Osteocyte (in vitro differentiated cells): ENCODE measurements at regions not wholly inside any gene's neighbourhood (a gene's known extent, or its start where the extent isn't known, plus 50 kb on each side); places are given as distances from the start of the nearest gene placed in this dataset.
A peak's percentile ranks its signal among the peaks of the same experiment; 100 is the strongest.

Experiments used
- DNase-seq: peaks from one replicate; pipeline ENCODE4 v3.0.0; 2021; ENCODE audit warnings: mixed read lengths; ENCODE audit not compliant: unreplicated experiment; ENCODE audit errors: extremely low spot score
- H3K27ac Mint-ChIP-seq: one replicate; pipeline ENCODE4 v1.8.0; 2021; ENCODE audit warnings: mild to moderate bottlenecking, mixed read lengths; ENCODE audit not compliant: unreplicated experiment
- H3K27me3 Mint-ChIP-seq: one replicate; pipeline ENCODE4 v1.8.0; 2021; ENCODE audit warnings: mixed read lengths; ENCODE audit not compliant: unreplicated experiment
- H3K36me3 Mint-ChIP-seq: one replicate; pipeline ENCODE4 v1.8.0; 2021; ENCODE audit warnings: mixed read lengths; ENCODE audit not compliant: unreplicated experiment
- H3K4me1 Mint-ChIP-seq: one replicate; pipeline ENCODE4 v1.8.0; 2021; ENCODE audit warnings: mixed read lengths; ENCODE audit not compliant: unreplicated experiment
- H3K4me3 Mint-ChIP-seq: one replicate; pipeline ENCODE4 v1.8.0; 2021; ENCODE audit warnings: mild to moderate bottlenecking, moderate library complexity, mixed read lengths; ENCODE audit not compliant: unreplicated experiment
- H3K9me3 Mint-ChIP-seq: one replicate; pipeline ENCODE4 v1.8.0; 2021; ENCODE audit warnings: mixed read lengths; ENCODE audit not compliant: unreplicated experiment
- TF ChIP-seq, protein P1 (sequence below): fragments of 200-600 bp; sonication (generic); IDR thresholded peaks from 2 replicates; pipeline ENCODE4 v1.5.0; 2021; ENCODE audit warnings: antibody characterized with exemption, mild to moderate bottlenecking, moderate library complexity

DNA sequence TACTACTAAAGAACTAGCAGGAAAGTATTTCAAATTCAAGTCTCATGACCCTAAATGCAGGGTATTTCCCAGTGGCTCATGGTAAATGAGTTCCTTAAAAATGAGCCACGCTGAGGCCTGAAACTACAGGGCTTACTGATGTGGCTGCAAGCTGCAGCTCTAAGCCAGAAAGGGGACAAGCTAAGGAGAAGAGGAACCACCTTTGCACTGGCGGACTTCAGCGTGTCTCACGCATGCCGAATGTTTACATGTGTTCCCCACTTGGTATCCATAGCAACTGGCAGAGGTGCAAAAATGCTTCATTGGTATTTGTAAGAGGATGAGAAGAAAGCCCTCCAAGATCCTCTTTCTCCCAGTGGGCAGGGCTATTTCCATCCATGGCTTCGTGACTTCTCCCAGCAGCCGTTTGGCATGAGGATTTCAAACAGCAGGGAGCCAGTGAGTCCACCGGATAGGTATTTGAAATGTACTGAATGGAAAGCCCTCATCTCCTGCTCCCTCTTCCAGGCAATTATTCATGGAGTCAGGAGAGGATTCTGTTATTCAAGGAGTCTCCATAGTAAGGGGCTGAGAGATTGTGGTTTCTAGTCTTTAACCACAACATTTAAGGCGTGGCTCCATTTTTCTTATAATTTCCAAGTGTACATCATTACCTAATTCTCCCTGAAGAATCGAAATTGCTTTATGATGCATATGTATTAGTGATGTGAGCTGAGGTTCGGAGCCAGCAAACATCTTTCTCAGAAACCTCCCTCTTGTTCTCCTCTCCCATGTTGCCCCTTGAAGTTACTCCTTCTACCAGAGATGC lies 55.3 kb upstream of the CD44 start:
- no peak overlapping the region for H3K4me3 Mint-ChIP-seq
- peak overlapping the region; percentile 99 for H3K27ac Mint-ChIP-seq
- H3K9me3 Mint-ChIP-seq, result no peaks in the 10 kb centered on the region
- TF ChIP-seq, protein P1, sequence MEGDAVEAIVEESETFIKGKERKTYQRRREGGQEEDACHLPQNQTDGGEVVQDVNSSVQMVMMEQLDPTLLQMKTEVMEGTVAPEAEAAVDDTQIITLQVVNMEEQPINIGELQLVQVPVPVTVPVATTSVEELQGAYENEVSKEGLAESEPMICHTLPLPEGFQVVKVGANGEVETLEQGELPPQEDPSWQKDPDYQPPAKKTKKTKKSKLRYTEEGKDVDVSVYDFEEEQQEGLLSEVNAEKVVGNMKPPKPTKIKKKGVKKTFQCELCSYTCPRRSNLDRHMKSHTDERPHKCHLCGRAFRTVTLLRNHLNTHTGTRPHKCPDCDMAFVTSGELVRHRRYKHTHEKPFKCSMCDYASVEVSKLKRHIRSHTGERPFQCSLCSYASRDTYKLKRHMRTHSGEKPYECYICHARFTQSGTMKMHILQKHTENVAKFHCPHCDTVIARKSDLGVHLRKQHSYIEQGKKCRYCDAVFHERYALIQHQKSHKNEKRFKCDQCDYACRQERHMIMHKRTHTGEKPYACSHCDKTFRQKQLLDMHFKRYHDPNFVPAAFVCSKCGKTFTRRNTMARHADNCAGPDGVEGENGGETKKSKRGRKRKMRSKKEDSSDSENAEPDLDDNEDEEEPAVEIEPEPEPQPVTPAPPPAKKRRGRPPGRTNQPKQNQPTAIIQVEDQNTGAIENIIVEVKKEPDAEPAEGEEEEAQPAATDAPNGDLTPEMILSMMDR, result no peak
- H3K27me3 Mint-ChIP-seq, result no peaks in the 10 kb centered on the region
- H3K4me1 Mint-ChIP-seq, result peaks cover 52% of the 10 kb centered on the region
- peak; percentile 95 for DNase-seq
- no peaks in the 10 kb centered on the region for H3K36me3 Mint-ChIP-seq

DNA sequence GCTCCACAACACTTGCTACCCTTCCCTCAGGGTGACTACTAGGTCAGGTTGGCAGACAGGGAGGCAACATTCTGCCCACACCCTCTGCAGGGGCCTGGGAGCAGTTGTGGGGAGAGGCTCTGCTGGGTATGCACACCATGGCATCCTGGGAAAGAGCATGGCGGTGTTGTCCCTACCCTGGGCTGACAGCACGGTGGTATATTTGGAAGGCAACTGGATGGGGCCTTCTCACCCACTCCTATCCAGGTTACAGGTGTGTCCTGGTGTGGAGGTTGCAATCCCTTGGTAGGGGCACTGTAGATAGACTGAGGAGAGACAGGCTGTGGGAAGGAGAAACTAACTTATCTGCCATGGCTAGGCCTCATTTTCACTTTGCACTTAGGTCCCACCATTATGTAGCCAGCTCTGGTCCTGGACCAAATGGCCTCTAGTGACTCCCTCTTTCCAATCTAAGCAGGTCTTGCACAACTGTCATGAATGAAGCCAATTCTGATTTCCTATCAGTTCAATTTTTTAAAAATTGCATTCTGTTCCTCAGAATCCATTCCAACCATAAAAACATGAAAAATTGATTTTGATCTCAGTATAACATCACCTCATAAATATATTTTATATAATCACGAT lies 54.0 kb upstream of the CD44 start:
- H3K4me3 Mint-ChIP-seq, result no peak overlapping the region
- no peak for DNase-seq
- no peaks in the 10 kb centered on the region for H3K36me3 Mint-ChIP-seq
- TF ChIP-seq, protein P1, result no peak
- no peaks in the 10 kb centered on the region for H3K27me3 Mint-ChIP-seq
- H3K9me3 Mint-ChIP-seq, result no peaks in the 10 kb centered on the region
- H3K4me1 Mint-ChIP-seq, result peaks cover 54% of the 10 kb centered on the region
- peak overlapping the region; percentile 99 for H3K27ac Mint-ChIP-seq

DNA sequence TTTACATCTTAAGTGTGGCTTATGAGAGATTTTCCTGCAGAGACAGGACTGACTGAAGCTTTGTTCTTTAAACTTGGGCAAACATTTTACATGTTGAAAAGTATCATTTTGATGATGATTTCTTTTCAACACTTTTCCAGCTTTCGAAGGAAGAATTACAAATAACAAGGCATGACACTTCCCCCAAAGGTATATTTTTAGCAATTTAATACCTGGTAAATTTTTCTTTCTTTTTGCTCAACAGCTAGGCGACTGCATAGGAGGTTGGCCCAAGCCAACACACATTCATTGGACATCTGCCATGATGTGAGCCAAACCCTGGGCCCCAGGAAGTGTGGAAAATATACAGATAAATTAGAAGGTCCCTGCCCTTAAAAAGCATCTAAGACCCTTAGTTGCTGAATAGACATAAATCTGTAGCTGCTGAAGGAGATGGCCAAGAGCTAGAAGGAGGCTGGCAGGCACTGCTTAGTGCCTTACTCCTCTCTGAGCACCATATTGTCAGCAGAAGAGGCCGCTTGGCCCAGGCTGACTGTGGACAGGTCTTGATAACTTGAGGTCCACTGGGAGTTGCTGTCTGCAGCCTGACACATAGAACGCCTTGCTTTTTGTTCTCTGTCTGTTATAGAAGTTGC lies 53.3 kb upstream of the CD44 start:
- no peak overlapping the region for H3K4me3 Mint-ChIP-seq
- peaks cover 54% of the 10 kb centered on the region for H3K4me1 Mint-ChIP-seq
- H3K27ac Mint-ChIP-seq, result peak overlapping the region; percentile 99
- H3K27me3 Mint-ChIP-seq, result no peaks in the 10 kb centered on the region
- TF ChIP-seq, protein P1, result no peak
- no peaks in the 10 kb centered on the region for H3K9me3 Mint-ChIP-seq
- H3K36me3 Mint-ChIP-seq, result no peaks in the 10 kb centered on the region
- DNase-seq, result no peak

DNA sequence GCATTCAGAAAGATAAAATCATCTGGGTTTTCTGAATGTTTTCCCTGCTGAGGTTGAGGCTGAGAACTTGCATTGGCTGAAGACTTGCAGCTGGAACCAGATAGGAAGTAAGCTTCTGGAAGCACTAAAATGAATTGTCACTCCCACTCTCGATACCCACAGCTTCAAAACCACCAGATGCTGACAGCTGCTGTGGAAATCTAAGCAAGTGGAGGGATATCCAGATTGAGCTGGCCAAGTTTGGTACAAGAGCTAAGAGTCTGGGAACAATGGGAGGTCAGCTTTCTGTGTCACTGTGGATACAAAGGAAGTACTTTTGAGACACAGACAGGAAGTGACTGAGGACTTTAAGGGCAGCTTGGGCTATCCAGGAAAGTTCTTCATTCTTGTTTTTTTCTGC lies 51.3 kb upstream of the CD44 start:
- no peak overlapping the region for H3K4me3 Mint-ChIP-seq
- H3K4me1 Mint-ChIP-seq, result peaks cover 46% of the 10 kb centered on the region
- no peaks in the 10 kb centered on the region for H3K27me3 Mint-ChIP-seq
- no peak overlapping the region for H3K27ac Mint-ChIP-seq
- H3K9me3 Mint-ChIP-seq, result peaks cover 4% of the 10 kb centered on the region
- TF ChIP-seq, protein P1, result no peak
- DNase-seq, result peak; percentile 8
- no peaks in the 10 kb centered on the region for H3K36me3 Mint-ChIP-seq

DNA sequence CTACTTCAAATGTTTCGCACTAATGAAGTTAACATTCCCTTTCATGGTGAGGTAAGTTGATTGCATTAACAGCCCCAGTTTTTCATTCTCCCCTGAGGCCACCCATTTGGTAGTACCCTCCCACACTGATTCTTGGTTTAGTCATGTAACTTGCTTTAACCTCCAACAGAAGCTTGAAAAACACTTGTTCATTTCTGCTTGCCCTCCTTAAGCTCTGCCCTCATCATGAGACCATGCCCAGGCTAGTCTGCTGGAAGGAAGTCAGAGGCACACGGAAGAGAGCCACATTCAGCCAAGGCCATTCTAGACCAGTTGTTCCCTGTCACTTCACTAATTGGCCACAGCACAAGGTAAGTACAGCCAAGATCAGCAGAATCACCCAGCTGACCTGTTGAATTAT lies 50.7 kb upstream of the CD44 start:
- H3K9me3 Mint-ChIP-seq, result peaks cover 4% of the 10 kb centered on the region
- peaks cover 1% of the 10 kb centered on the region for H3K36me3 Mint-ChIP-seq
- TF ChIP-seq, protein P1, result no peak
- no peaks in the 10 kb centered on the region for H3K27me3 Mint-ChIP-seq
- DNase-seq, result no peak
- H3K27ac Mint-ChIP-seq, result peak overlapping the region; percentile 47
- peaks cover 40% of the 10 kb centered on the region for H3K4me1 Mint-ChIP-seq
- H3K4me3 Mint-ChIP-seq, result no peak overlapping the region
